ENCODE measurements at regions not wholly inside any gene's neighbourhood (a gene's known extent, or its start where the extent isn't known, plus 50 kb on each side); places are given as distances from the start of the nearest gene placed in this dataset.

- DNase-seq (ENCODE audit: low read depth) = no peak
Measured at GRCh38 chr1:18535391-18536210, 54.9 kb downstream of the KLHDC7A start.

GRCh38 chr1:18536356-18536755, 55.6 kb downstream of the KLHDC7A start:
- no peak for DNase-seq (ENCODE audit: low read depth)

GRCh38 chr1:18536915-18537314, 56.2 kb downstream of the KLHDC7A start:
- no peak for DNase-seq (ENCODE audit: low read depth)

GRCh38 chr1:18537386-18538306, 56.9 kb downstream of the KLHDC7A start:
- DNase-seq (ENCODE audit: low read depth) = no peak

GRCh38 chr1:18539171-18539570, 58.4 kb downstream of the KLHDC7A start:
- no peak for DNase-seq (ENCODE audit: low read depth)

GRCh38 chr1:18540136-18540765, 59.5 kb downstream of the KLHDC7A start:
- no peak for DNase-seq (ENCODE audit: low read depth)

- DNase-seq (ENCODE audit: low read depth) = no peak
Measured at GRCh38 chr1:18541046-18541795, 60.5 kb downstream of the KLHDC7A start.

- no peak for DNase-seq (ENCODE audit: low read depth)
Measured at GRCh38 chr1:18542351-18542750, 61.6 kb downstream of the KLHDC7A start.

- no peak for DNase-seq (ENCODE audit: low read depth)
Measured at GRCh38 chr1:18546026-18546425, 65.3 kb downstream of the KLHDC7A start.

GRCh38 chr1:18547460-18547859, 66.7 kb downstream of the KLHDC7A start:
- DNase-seq (ENCODE audit: low read depth) = no peak

- no peak for DNase-seq (ENCODE audit: low read depth)
Measured at GRCh38 chr1:18548643-18549042, 67.9 kb downstream of the KLHDC7A start.

GRCh38 chr1:18549106-18549505, 68.4 kb downstream of the KLHDC7A start:
- DNase-seq (ENCODE audit: low read depth) = no peak

GRCh38 chr1:18549906-18550305, 69.2 kb downstream of the KLHDC7A start:
- no peak for DNase-seq (ENCODE audit: low read depth)

GRCh38 chr1:18552631-18553030, 71.9 kb downstream of the KLHDC7A start:
- no peak for DNase-seq (ENCODE audit: low read depth)

- DNase-seq (ENCODE audit: low read depth) = no peak
Measured at GRCh38 chr1:18553388-18553787, 72.7 kb downstream of the KLHDC7A start.

- no peak for DNase-seq (ENCODE audit: low read depth)
Measured at GRCh38 chr1:18554099-18554498, 73.4 kb downstream of the KLHDC7A start.

GRCh38 chr1:18554597-18554996, 73.9 kb downstream of the KLHDC7A start:
- no peak for DNase-seq (ENCODE audit: low read depth)

- DNase-seq (ENCODE audit: low read depth) = no peak
Measured at GRCh38 chr1:18555036-18555435, 74.3 kb downstream of the KLHDC7A start.

GRCh38 chr1:18556364-18556763, 74.3 kb upstream of the PAX7 start:
- no peak for DNase-seq (ENCODE audit: low read depth)

GRCh38 chr1:18557621-18558465, 72.8 kb upstream of the PAX7 start:
- no peak for DNase-seq (ENCODE audit: low read depth)

- no peak for DNase-seq (ENCODE audit: low read depth)
Measured at GRCh38 chr1:18560692-18561091, 70.0 kb upstream of the PAX7 start.
